Peyer's patch (tissue), 4 donors: ENCODE measurements at regions not wholly inside any gene's neighbourhood (a gene's known extent, or its start where the extent isn't known, plus 50 kb on each side); places are given as distances from the start of the nearest gene placed in this dataset.

Source experiments
- CTCF ChIP-seq, 6 experiments: fragments of 450-650 bp in 4 of 6; fragments of 200-600 bp in 2 of 6; sonication (generic) in 1 of 6; IDR thresholded peaks; one replicate each; pipeline ENCODE4 v1.5.1; 2017 to 2019; ENCODE audit warnings: antibody characterized with exemption in 6 of 6, mild to moderate bottlenecking in 3 of 6, moderate library complexity in 1 of 6
- POLR2A ChIP-seq, 2 donors: fragments of 450-650 bp; IDR thresholded peaks; one replicate each; pipeline ENCODE4 v1.5.1; 2017; ENCODE audit warnings: antibody characterized with exemption in 2 of 2, mild to moderate bottlenecking in 2 of 2, moderate library complexity in 2 of 2

DNA sequence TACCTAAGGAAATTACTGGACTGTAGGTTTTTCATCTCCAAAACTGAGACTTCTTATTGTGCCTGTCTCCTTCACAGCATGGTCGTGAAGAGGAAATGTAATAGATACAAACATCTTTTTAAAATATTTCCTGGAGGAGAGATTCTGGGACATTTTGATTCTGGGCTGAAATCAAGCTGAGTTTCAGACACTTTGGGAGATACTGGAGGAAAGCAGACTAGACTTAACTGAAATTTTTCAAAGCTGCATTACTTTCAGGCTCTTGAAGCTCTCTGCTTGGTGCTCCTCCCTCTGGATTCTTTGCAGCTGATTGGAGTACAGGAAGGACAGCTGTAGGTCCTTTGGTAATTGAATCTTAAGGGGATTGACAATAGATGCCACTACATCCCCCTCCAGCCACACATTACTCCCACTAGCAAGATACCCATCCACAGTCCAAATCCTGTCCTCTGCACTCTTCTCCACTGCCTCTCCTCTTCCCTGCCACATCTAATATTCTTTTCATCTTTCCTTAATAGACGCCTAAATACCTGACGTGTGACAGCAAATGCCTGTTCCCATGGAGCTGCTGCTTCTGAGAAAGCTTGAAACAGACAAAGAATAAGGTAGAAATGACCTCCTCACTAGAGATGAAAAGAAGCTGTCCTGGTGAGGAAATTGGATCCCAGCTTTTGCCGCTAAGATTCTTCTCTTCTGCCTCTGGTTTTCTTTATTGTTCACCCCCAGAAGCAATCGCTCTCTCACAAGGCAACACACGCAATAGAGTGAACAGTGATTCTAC, 111.5 kb upstream of the PHYHIPL start:
- TF ChIP-seq CTCF (IDR thresholded peaks at IDR 0.05), result no peak
- TF ChIP-seq POLR2A (IDR thresholded peaks at IDR 0.05), result no peak
